HT-29 (cell line): ENCODE measurements at regions not wholly inside any gene's neighbourhood (a gene's known extent, or its start where the extent isn't known, plus 50 kb on each side); places are given as distances from the start of the nearest gene placed in this dataset.

Experiments used
- DNase-seq: peaks from one replicate; pipeline ENCODE4 v3.0.0-alpha.2; 2015; ENCODE audit warnings: low spot score

DNA sequence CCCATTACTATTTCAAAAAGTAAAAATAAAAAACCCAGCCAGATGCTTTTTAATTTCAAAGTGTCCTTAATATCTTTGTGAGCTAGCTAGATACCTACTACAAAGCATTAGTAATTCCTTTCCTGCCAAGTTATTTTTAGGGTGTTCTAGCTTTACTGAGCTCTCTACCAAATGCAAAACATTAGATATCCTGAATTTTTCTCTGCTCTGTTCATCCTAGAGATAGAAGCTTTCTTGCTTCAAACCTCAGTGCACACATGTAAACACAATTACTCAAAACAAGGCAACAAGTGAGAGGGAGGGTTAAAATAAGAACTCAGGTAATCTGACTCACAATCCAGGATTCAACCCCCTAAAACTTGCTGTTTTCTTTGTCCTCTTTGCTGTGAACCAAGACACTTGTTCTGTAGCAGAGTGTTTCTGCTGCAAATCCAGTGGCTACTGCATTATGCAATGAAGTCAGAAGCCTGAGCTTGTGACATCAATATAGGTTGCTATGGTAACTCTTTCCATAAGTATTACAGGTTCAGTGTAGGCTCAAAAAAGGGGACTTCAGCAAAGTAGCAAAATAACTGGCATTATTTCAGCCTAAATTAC lies 72.6 kb upstream of the STXBP5 start:
- no peak for DNase-seq

DNA sequence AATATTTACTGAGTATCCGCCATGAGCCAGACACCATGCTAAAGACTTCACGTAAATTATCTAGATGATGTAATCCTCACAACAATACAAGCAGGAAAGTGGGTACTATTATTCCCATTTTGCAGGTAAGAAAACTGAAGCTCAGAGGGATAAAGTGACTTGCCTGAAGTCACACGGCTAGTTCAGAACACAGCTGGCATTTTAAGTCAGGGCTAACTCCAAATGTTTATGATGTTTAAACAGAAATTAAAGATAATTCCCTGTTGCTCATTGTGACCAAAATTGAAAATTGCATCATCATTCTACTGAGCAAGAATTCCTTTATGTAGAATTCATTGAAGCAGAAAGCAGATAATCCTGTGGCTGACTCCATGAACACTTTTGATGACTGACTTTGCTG lies 71.3 kb upstream of the STXBP5 start:
- no peak for DNase-seq

DNA sequence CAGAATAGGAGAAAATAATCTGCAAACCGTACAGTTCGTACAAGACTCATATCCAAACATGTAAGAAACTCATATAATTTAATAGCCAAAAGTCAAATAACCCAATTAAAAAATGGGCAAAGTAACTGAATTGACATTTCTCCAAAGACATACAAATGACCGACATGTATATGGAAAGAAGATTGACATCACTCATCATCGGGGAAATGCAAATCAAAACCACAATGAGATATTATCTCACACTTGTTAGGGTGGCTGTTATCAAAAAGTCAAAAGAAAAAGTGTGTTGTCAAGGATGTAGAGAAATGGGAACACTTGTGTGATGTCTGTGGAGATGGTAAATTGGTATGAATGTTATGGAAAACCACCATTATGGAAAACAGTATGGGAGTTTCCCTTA lies 70.5 kb upstream of the STXBP5 start:
- no peak for DNase-seq

- no peak for DNase-seq
These were observed 69.0 kb upstream of the STXBP5 start for GRCh38 chr6:147135211-147135681.

DNA sequence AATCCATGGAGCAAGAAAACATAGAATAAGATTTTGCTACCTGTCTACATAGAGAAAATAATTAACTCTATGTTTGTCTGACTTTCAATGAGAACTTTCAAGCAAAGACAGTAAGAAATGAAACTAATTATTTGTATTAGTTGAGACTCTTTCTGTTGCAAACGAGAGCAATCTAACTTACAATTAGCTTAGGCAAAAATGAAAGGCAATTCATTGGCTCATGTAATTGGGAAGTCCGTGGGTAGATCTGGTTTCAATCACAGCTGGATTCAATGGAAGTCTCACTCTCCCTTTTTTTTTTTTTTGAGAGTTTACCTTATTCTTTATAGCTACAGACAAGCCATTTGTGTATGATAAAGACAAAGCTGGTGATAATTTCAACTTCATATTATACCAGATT lies 68.2 kb upstream of the STXBP5 start:
- DNase-seq, result no peak

DNA sequence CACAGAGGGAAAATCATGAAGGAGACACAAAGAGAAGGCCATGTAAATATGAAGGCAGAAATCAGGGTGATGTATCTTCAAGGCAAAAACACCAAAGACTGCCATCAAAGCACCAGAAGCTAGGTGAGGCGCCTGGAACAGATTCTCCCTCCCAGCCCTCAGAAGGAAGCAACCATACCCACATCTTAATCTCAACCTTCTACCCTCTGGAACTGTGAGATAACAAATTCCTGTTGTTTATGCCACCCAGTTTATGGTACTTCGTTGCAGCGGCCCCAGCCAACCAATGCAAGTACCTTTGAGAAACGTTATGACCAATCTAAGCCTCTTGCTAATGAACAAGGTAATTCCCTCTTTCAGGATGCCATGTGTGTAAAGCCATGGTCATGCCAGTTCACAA lies 66.2 kb upstream of the STXBP5 start:
- no peak for DNase-seq

DNA sequence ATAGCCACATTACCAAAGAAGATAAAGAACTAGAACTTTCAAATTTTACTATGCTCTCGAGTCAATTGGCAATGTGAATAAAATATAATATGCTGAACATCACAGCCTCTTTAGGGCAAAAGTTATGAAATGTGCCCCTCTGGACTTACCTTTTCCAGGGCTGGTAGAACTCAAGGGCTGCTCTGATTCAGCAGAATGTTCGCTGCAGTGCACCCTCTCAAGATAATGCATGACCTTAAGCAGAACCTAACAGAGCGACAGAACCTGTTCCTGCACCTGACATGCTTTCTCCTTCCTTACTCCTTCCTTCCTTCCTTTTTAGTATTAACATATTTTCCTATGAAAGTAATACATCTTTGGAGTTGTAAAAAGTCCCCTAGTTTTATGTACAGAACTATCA lies 65.4 kb upstream of the STXBP5 start:
- DNase-seq, result no peak

DNA sequence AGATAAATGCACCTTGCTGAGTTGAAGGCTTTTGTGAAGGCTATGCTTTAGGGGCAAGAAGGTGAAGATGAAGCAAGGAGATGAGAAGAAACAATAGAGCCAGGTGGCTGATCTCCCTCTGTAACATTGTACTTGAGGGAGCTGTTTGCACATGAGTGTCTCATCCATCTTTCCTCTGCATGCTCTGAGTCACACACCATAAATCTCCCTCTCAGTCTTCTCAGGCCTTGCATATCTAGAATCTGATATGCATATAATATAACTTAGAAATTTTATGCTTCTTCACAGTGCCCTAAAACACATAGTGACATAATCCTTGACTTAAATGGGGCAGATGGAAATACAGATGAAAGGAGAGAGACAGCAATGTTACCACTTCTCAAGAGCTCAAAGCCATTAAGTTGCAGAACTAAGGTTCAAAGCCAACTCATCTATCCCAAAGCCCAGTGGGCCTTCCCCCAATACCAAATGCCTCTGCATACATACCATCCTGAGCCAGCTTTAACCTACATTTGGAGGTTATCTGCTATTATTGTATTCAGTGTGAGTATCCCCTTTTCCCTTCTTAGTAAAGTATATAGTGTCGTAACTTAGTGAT lies 62.4 kb upstream of the STXBP5 start:
- DNase-seq, result no peak

GRCh38 chr6:147142684-147143245 lies 61.5 kb upstream of the STXBP5 start:
- DNase-seq, result no peak

GRCh38 chr6:147149092-147149491 lies 55.1 kb upstream of the STXBP5 start:
- DNase-seq, result no peak

DNA sequence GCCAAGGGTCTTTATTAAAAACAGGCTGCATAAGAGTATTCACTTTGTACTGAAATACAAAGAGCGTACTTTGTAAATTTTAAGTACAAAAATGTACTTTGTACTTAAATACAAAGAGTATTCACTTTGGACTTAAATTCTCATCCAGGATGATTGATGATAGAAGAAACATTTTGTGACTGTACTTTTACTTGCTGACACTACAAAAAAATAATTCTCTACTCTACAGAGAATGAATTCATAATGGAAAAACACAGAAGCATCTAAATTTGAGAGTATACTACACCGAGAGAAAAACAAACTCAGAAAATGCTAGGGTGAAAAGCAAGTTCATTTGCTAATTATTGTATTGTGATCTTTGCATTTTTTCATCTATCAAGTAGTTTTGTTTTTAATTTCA lies 54.4 kb upstream of the STXBP5 start:
- DNase-seq, result no peak

DNA sequence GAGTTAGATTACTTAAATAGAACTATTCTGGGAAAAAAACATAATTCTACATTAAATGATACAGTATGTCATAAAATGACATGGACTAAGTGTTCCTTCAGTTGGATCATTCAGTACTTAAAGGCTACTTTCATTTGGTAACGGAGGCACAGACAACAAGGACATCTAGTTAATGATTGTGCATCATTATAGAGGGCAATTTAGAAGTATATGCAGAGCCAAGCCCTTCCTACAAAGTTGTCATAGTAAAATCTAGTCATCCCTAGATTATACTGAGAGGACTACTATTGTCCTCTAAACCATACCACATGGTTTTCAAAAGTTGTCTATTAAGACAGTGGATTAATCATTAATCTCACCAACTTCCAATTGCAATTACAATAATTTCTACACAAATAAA lies 53.9 kb upstream of the STXBP5 start:
- DNase-seq, result no peak
